ENCODE measurements at regions not wholly inside any gene's neighbourhood (a gene's known extent, or its start where the extent isn't known, plus 50 kb on each side); places are given as distances from the start of the nearest gene placed in this dataset.

- TF ChIP-seq CTCF (IDR thresholded peaks at IDR 0.05; ENCODE audit: borderline replicate concordance, extremely low read depth, low read length, poor library complexity, severe bottlenecking) (no peak), EZH2 (IDR thresholded peaks at IDR 0.05; ENCODE audit: borderline replicate concordance, low read depth, low read length, severe bottlenecking) (no peak)
Observed at GRCh38 chr6:109897025-109897424, 81.1 kb upstream of the GPR6 start.

All from DND-41 (cell line).